ENCODE measurements at regions not wholly inside any gene's neighbourhood (a gene's known extent, or its start where the extent isn't known, plus 50 kb on each side); places are given as distances from the start of the nearest gene placed in this dataset.
A peak's percentile ranks its signal among the peaks of the same experiment; 100 is the strongest.

DNA sequence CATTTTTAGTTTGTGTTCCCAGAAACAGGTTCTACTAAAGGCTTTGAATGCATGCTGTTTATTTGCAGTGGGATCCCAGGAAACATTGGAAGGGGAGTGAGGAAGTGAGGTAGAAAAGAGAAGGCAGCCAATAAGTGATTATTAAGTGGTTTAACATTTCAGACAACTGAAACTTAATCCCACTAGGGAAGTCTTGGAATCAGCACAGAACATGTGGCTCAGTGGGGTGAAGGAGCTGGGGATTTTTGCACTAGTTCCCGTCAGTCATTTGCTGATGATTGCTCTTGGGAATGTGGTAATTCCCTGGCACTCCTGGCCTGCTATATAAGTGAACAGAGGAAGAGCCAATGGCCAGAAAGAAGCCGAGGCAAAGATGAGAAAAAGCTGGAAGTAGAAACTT, 1053.0 kb upstream of the IGFBP7 start:
- H3K4me3 Mint-ChIP-seq: no peak overlapping the region

More for the DNA sequence above, 1053.0 kb upstream of the IGFBP7 start:
- Histone ChIP-seq H3K14ac (ENCODE audit: insufficient read depth, low read length) (no peak overlapping the region), H3K18ac (ENCODE audit: insufficient read length, low read depth, low read length) (no peak overlapping the region), H3K79me2 (ENCODE audit: insufficient read depth, low read length) (no peaks in the 10 kb centered on the region), H2BK15ac (ENCODE audit: low read depth, low read length) (no peak overlapping the region), H3K4me1 (ENCODE audit: insufficient read depth, low read length) (no peaks in the 10 kb centered on the region), H3T11ph (ENCODE audit: low read length) (no peak overlapping the region), H2BK20ac (ENCODE audit: low read depth, low read length, poor library complexity, severe bottlenecking) (no peak overlapping the region), H3K23me2 (ENCODE audit: insufficient read length, low read depth, low read length, poor library complexity, severe bottlenecking) (no peaks in the 10 kb centered on the region), H3K79me1 (ENCODE audit: insufficient read depth, low read depth, low read length, poor library complexity, severe bottlenecking) (no peaks in the 10 kb centered on the region), H4K20me1 (ENCODE audit: control insufficient read depth, insufficient read depth, insufficient read length) (no peaks in the 10 kb centered on the region), H2AK5ac (ENCODE audit: insufficient read length, low read length) (no peak overlapping the region), H2AFZ (ENCODE audit: low read length) (peak overlapping the region; percentile 52), H3K56ac (ENCODE audit: insufficient read length, low read depth, low read length) (no peak overlapping the region), H3K4ac (ENCODE audit: low read depth, low read length) (no peak overlapping the region), H3K27ac (ENCODE audit: insufficient read length, low read depth, low read length) (no peak overlapping the region), H2BK12ac (ENCODE audit: insufficient read length, low read depth, low read length) (no peak overlapping the region), H3K9ac (ENCODE audit: extremely low read depth, insufficient read length, low read length) (no peak overlapping the region), H4K8ac (replicated peaks; ENCODE audit: insufficient read length, low read depth, low read length) (no peak overlapping the region), H3K4me2 (ENCODE audit: insufficient read depth, insufficient read length, low read length) (no peak overlapping the region), H3K9me3 (ENCODE audit: control insufficient read depth, low read depth, low read length) (no peaks in the 10 kb centered on the region), H2BK120ac (ENCODE audit: low read depth, low read length, poor library complexity, severe bottlenecking) (no peak overlapping the region), H3K27me3 (ENCODE audit: insufficient read depth, low read length) (no peaks in the 10 kb centered on the region; the same call in 1 of the 2 replicates), H3K23ac (ENCODE audit: insufficient read length, low read depth, low read length) (no peak overlapping the region), H4K5ac (ENCODE audit: insufficient read length, low read depth, low read length) (no peak overlapping the region), H2BK5ac (ENCODE audit: insufficient read length, low read length) (no peak overlapping the region), H4K91ac (ENCODE audit: insufficient read length, low read depth, low read length) (no peak overlapping the region)
- peaks cover 4% of the 10 kb centered on the region in 2 experiments; a peak in 3 of 4 replicates for H3K4me1 Mint-ChIP-seq
- DNase-seq: no peak
- no peaks in the 10 kb centered on the region for H3K27me3 Mint-ChIP-seq (ENCODE audit: low read depth)
- WGBS (ENCODE audit: extremely low coverage, insufficient read length, low lambda C conversion rate): no CpG with 5 or more reads among the region's 2 CpGs
- H3K36me3 Mint-ChIP-seq (ENCODE audit: insufficient read depth in 1 of 3, low read depth in 3 of 3): no peaks in the 10 kb centered on the region
- TF ChIP-seq, protein P1, sequence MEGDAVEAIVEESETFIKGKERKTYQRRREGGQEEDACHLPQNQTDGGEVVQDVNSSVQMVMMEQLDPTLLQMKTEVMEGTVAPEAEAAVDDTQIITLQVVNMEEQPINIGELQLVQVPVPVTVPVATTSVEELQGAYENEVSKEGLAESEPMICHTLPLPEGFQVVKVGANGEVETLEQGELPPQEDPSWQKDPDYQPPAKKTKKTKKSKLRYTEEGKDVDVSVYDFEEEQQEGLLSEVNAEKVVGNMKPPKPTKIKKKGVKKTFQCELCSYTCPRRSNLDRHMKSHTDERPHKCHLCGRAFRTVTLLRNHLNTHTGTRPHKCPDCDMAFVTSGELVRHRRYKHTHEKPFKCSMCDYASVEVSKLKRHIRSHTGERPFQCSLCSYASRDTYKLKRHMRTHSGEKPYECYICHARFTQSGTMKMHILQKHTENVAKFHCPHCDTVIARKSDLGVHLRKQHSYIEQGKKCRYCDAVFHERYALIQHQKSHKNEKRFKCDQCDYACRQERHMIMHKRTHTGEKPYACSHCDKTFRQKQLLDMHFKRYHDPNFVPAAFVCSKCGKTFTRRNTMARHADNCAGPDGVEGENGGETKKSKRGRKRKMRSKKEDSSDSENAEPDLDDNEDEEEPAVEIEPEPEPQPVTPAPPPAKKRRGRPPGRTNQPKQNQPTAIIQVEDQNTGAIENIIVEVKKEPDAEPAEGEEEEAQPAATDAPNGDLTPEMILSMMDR (conservative IDR thresholded peaks at IDR 0.05): no peak
- H3K9me3 Mint-ChIP-seq: no peaks in the 10 kb centered on the region
- H3K27ac Mint-ChIP-seq: peak overlapping the region in 1 of 3 experiments; percentile 3; a peak in 1 of 7 replicates
